Gastrocnemius medialis (tissue), 4 donors: ENCODE measurements at regions not wholly inside any gene's neighbourhood (a gene's known extent, or its start where the extent isn't known, plus 50 kb on each side); places are given as distances from the start of the nearest gene placed in this dataset.

ENCODE experiments used
- CTCF ChIP-seq, 5 experiments: fragments of 450-650 bp in 3 of 5; fragments of 200-600 bp in 2 of 5; sonication (generic) in 2 of 5; IDR thresholded peaks in 4 of 5; conservative IDR thresholded peaks in 1 of 5; 1 replicate in 4 of 5; 2 replicates in 1 of 5; pipeline ENCODE4 v1.5.1; 2016 to 2019; ENCODE audit warnings: antibody characterized with exemption in 5 of 5, mild to moderate bottlenecking in 3 of 5, moderate library complexity in 3 of 5
- POLR2A ChIP-seq, 2 donors: fragments of 450-650 bp; IDR thresholded peaks; one replicate each; pipeline ENCODE4 v1.6.1; 2017; ENCODE audit warnings: antibody characterized with exemption in 2 of 2, mild to moderate bottlenecking in 2 of 2, moderate library complexity in 2 of 2

- no peak for TF ChIP-seq CTCF (IDR thresholded peaks at IDR 0.05 in 4 of 5, conservative IDR thresholded peaks at IDR 0.05 in 1 of 5)
- no peak for TF ChIP-seq POLR2A (IDR thresholded peaks at IDR 0.05)
Measured at GRCh38 chr10:10725196-10725595, 292.5 kb upstream of the CELF2 start.
